ENCODE measurements at regions not wholly inside any gene's neighbourhood (a gene's known extent, or its start where the extent isn't known, plus 50 kb on each side); places are given as distances from the start of the nearest gene placed in this dataset.

- ChIA-PET CTCF (no interaction called here), POLR2A (no interaction called here)
- no peaks in the 10 kb centered on the region for H3K9me3 ChIP-seq (ENCODE audit: control insufficient read depth, insufficient read depth, low read depth, low read length)
- BruUV-seq (replicated peaks), result no TSS peak
- no peak overlapping the region for H3K4me3 ChIP-seq (ENCODE audit: low read depth in 2 of 2, low read length in 2 of 2)
- no peak overlapping the region for H3K27ac ChIP-seq (ENCODE audit: low read length)
- no peak for ATAC-seq
- in situ Hi-C loops (cut with HindIII; ENCODE audit: low pct_unique_long_range_greater_than_20kb, low sequenced_read_pairs), result no loop called here
- intact Hi-C loops (cut with micrococcal nuclease; ENCODE audit: unreplicated experiment), result no loop called here
- H3K36me3 ChIP-seq (ENCODE audit: control insufficient read depth, insufficient read depth, low read length), result no peaks in the 10 kb centered on the region
- H3K4me1 ChIP-seq (ENCODE audit: control insufficient read depth, insufficient read depth, low read length), result no peaks in the 10 kb centered on the region
- no peak for DNase-seq (ENCODE audit: low read depth, low spot score)
- H3K27me3 ChIP-seq (ENCODE audit: control insufficient read depth, insufficient read depth, low read length), result no peaks in the 10 kb centered on the region
- no peak for TF ChIP-seq SIN3A (IDR thresholded peaks at IDR 0.05; ENCODE audit: borderline replicate concordance, insufficient read depth, low read depth, low read length)
Measured at GRCh38 chr4:96630839-96631238, 790.9 kb downstream of the PDHA2 start.

- DNase-seq (ENCODE audit: low read depth, low spot score) (no peak), ATAC-seq (no peak)
- Histone ChIP-seq H3K9me3 (ENCODE audit: control insufficient read depth, insufficient read depth, low read depth, low read length) (no peaks in the 10 kb centered on the region), H3K27ac (ENCODE audit: low read length) (no peak overlapping the region), H3K27me3 (ENCODE audit: control insufficient read depth, insufficient read depth, low read length) (no peaks in the 10 kb centered on the region), H3K4me1 (ENCODE audit: control insufficient read depth, insufficient read depth, low read length) (no peaks in the 10 kb centered on the region), H3K36me3 (ENCODE audit: control insufficient read depth, insufficient read depth, low read length) (no peaks in the 10 kb centered on the region), H3K4me3 (ENCODE audit: low read depth in 2 of 2, low read length in 2 of 2) (no peak overlapping the region)
- BruUV-seq (replicated peaks), result no TSS peak
- ChIA-PET CTCF (no interaction called here), POLR2A (no interaction called here)
- TF ChIP-seq SIN3A (IDR thresholded peaks at IDR 0.05; ENCODE audit: borderline replicate concordance, insufficient read depth, low read depth, low read length), result no peak
- no peak for TF ChIP-seq TCF7L2 (IDR thresholded peaks at IDR 0.05; ENCODE audit: low read depth, low read length)
- TF ChIP-seq, protein P1, sequence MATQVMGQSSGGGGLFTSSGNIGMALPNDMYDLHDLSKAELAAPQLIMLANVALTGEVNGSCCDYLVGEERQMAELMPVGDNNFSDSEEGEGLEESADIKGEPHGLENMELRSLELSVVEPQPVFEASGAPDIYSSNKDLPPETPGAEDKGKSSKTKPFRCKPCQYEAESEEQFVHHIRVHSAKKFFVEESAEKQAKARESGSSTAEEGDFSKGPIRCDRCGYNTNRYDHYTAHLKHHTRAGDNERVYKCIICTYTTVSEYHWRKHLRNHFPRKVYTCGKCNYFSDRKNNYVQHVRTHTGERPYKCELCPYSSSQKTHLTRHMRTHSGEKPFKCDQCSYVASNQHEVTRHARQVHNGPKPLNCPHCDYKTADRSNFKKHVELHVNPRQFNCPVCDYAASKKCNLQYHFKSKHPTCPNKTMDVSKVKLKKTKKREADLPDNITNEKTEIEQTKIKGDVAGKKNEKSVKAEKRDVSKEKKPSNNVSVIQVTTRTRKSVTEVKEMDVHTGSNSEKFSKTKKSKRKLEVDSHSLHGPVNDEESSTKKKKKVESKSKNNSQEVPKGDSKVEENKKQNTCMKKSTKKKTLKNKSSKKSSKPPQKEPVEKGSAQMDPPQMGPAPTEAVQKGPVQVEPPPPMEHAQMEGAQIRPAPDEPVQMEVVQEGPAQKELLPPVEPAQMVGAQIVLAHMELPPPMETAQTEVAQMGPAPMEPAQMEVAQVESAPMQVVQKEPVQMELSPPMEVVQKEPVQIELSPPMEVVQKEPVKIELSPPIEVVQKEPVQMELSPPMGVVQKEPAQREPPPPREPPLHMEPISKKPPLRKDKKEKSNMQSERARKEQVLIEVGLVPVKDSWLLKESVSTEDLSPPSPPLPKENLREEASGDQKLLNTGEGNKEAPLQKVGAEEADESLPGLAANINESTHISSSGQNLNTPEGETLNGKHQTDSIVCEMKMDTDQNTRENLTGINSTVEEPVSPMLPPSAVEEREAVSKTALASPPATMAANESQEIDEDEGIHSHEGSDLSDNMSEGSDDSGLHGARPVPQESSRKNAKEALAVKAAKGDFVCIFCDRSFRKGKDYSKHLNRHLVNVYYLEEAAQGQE (IDR thresholded peaks at IDR 0.05; ENCODE audit: insufficient read depth in 1 of 2, low read depth in 2 of 2, low read length in 1 of 2), result no peak
- TF ChIP-seq CTCF (IDR thresholded peaks at IDR 0.05), result no peak
- TF ChIP-seq POLR2AphosphoS5 (IDR thresholded peaks at IDR 0.05; ENCODE audit: low read depth, low read length), result no peak
- intact Hi-C loops (cut with micrococcal nuclease; ENCODE audit: unreplicated experiment) (no loop called here), in situ Hi-C loops (cut with HindIII; ENCODE audit: low pct_unique_long_range_greater_than_20kb, low sequenced_read_pairs) (no loop called here)
Measured at GRCh38 chr4:96637971-96638412, 798.1 kb downstream of the PDHA2 start.

GRCh38 chr4:96639932-96640331 is 800.0 kb downstream of the PDHA2 start:
- Histone ChIP-seq H3K4me3 (ENCODE audit: low read depth in 2 of 2, low read length in 2 of 2) (no peak overlapping the region), H3K27me3 (ENCODE audit: control insufficient read depth, insufficient read depth, low read length) (no peaks in the 10 kb centered on the region), H3K27ac (ENCODE audit: low read length) (no peak overlapping the region), H3K9me3 (ENCODE audit: control insufficient read depth, insufficient read depth, low read depth, low read length) (no peaks in the 10 kb centered on the region), H3K36me3 (ENCODE audit: control insufficient read depth, insufficient read depth, low read length) (no peaks in the 10 kb centered on the region), H3K4me1 (ENCODE audit: control insufficient read depth, insufficient read depth, low read length) (no peaks in the 10 kb centered on the region)
- DNase-seq (ENCODE audit: low read depth, low spot score), result no peak
- ChIA-PET CTCF (no interaction called here), POLR2A (no interaction called here)
- TF ChIP-seq CTCF (IDR thresholded peaks at IDR 0.05), result no peak
- TF ChIP-seq POLR2AphosphoS5 (IDR thresholded peaks at IDR 0.05; ENCODE audit: low read depth, low read length), result no peak
- no peak for TF ChIP-seq SIN3A (IDR thresholded peaks at IDR 0.05; ENCODE audit: borderline replicate concordance, insufficient read depth, low read depth, low read length)
- TF ChIP-seq TCF7L2 (IDR thresholded peaks at IDR 0.05; ENCODE audit: low read depth, low read length), result no peak
- TF ChIP-seq, protein P1 (IDR thresholded peaks at IDR 0.05; ENCODE audit: insufficient read depth in 1 of 2, low read depth in 2 of 2, low read length in 1 of 2), result no peak
- ATAC-seq, result no peak
- BruUV-seq (replicated peaks), result no TSS peak
- in situ Hi-C loops (cut with HindIII; ENCODE audit: low pct_unique_long_range_greater_than_20kb, low sequenced_read_pairs), result no loop called here
- intact Hi-C loops (cut with micrococcal nuclease; ENCODE audit: unreplicated experiment), result no loop called here

Measured in Panc1 (cell line).